ENCODE measurements at regions not wholly inside any gene's neighbourhood (a gene's known extent, or its start where the extent isn't known, plus 50 kb on each side); places are given as distances from the start of the nearest gene placed in this dataset.
"Not testable (repeated sequence)": the region's sequence is repeated elsewhere in the genome, so short reads cannot be mapped to it uniquely, and the experiment has no call there.

- TF ChIP-seq, protein P1, sequence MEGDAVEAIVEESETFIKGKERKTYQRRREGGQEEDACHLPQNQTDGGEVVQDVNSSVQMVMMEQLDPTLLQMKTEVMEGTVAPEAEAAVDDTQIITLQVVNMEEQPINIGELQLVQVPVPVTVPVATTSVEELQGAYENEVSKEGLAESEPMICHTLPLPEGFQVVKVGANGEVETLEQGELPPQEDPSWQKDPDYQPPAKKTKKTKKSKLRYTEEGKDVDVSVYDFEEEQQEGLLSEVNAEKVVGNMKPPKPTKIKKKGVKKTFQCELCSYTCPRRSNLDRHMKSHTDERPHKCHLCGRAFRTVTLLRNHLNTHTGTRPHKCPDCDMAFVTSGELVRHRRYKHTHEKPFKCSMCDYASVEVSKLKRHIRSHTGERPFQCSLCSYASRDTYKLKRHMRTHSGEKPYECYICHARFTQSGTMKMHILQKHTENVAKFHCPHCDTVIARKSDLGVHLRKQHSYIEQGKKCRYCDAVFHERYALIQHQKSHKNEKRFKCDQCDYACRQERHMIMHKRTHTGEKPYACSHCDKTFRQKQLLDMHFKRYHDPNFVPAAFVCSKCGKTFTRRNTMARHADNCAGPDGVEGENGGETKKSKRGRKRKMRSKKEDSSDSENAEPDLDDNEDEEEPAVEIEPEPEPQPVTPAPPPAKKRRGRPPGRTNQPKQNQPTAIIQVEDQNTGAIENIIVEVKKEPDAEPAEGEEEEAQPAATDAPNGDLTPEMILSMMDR (IDR thresholded peaks at IDR 0.05; ENCODE audit: unreplicated experiment in 3 of 3) = no peak
- Mint-ChIP-seq H3K9me3 (no peaks in the 10 kb centered on the region), H3K27ac (no peak overlapping the region), H3K4me1 (no peaks in the 10 kb centered on the region), H3K27me3 (ENCODE audit: low read depth) (no peaks in the 10 kb centered on the region), H3K36me3 (ENCODE audit: low read depth) (no peaks in the 10 kb centered on the region), H3K4me3 (no peak overlapping the region)
Observed at GRCh38 chr16:60608971-60609370, 1427.3 kb downstream of the CDH8 start.

DNA sequence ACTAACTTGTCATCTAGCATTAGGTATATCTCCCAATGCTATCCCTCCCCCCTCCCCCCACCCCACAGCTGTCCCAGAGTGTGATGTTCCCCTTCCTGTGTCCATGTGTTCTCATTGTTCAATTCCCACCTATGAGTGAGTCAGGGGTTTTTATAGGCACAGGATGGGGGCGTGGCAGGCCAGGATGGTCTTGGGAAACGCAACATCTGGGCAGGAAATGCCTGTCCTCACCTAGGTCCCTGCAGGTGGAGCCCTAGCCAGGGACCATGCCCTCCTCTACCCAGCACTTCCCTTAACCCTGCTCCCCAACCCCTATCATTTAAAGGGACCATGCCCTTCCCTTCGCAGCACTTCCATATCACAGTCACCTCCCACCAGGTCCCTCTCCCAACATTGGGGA is 1430.6 kb downstream of the CDH8 start:
- not testable (repeated sequence) for H3K27me3 Mint-ChIP-seq (ENCODE audit: low read depth); H3K4me1 Mint-ChIP-seq; H3K36me3 Mint-ChIP-seq (ENCODE audit: low read depth); H3K4me3 Mint-ChIP-seq; H3K27ac Mint-ChIP-seq; H3K9me3 Mint-ChIP-seq

- no peak overlapping the region for H3K4me3 Mint-ChIP-seq
- TF ChIP-seq, protein P1 (IDR thresholded peaks at IDR 0.05; ENCODE audit: unreplicated experiment in 3 of 3) = no peak
- H3K36me3 Mint-ChIP-seq (ENCODE audit: low read depth) = no peaks in the 10 kb centered on the region
- H3K27me3 Mint-ChIP-seq (ENCODE audit: low read depth) = no peaks in the 10 kb centered on the region
- no peak overlapping the region for H3K27ac Mint-ChIP-seq
- no peaks in the 10 kb centered on the region for H3K9me3 Mint-ChIP-seq
- H3K4me1 Mint-ChIP-seq = no peaks in the 10 kb centered on the region
Observed at GRCh38 chr16:60605176-60605575, 1431.1 kb downstream of the CDH8 start.

- Mint-ChIP-seq H3K27me3 (ENCODE audit: low read depth) (no peaks in the 10 kb centered on the region), H3K9me3 (peaks cover 6% of the 10 kb centered on the region), H3K36me3 (ENCODE audit: low read depth) (no peaks in the 10 kb centered on the region), H3K4me3 (no peak overlapping the region), H3K4me1 (no peaks in the 10 kb centered on the region), H3K27ac (no peak overlapping the region)
- TF ChIP-seq, protein P1 (IDR thresholded peaks at IDR 0.05; ENCODE audit: unreplicated experiment in 3 of 3) = no peak
Observed at GRCh38 chr16:60586493-60586892, 1449.7 kb downstream of the CDH8 start.

DNA sequence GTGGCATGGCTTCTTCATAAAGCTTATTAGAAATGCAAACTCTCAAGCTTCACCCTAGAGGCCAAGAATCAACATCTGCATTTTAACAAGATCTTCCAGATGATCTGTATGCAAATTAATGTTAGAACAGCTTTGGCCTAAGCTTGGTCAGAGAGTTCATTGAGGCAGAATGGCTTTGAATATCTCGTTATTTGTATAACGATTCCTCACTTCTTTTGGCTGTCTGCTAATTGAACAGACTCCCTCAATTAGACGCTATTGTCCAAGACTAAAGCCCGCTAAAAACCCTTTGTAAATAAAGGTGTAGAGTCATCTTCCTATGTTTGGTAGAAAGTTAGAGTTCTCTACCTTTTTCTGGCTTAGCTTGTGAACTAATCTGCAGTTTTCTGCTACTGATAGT is 1453.7 kb downstream of the CDH8 start:
- Mint-ChIP-seq H3K9me3 (peaks cover 6% of the 10 kb centered on the region), H3K27me3 (ENCODE audit: low read depth) (no peaks in the 10 kb centered on the region), H3K4me1 (no peaks in the 10 kb centered on the region), H3K36me3 (ENCODE audit: low read depth) (no peaks in the 10 kb centered on the region), H3K27ac (no peak overlapping the region), H3K4me3 (no peak overlapping the region)
- TF ChIP-seq, protein P1 (IDR thresholded peaks at IDR 0.05; ENCODE audit: unreplicated experiment in 3 of 3) = no peak

- Mint-ChIP-seq H3K36me3 (ENCODE audit: low read depth) (no peaks in the 10 kb centered on the region), H3K4me1 (no peaks in the 10 kb centered on the region), H3K4me3 (no peak overlapping the region), H3K9me3 (no peaks in the 10 kb centered on the region), H3K27me3 (ENCODE audit: low read depth) (peaks cover 5% of the 10 kb centered on the region), H3K27ac (no peak overlapping the region)
- TF ChIP-seq, protein P1 (IDR thresholded peaks at IDR 0.05; ENCODE audit: unreplicated experiment in 3 of 3) = no peak
Observed at GRCh38 chr16:60566901-60567300, 1469.3 kb downstream of the CDH8 start.

Measured in nephron (organoid).